PC-9 (cell line): ENCODE measurements at regions not wholly inside any gene's neighbourhood (a gene's known extent, or its start where the extent isn't known, plus 50 kb on each side); places are given as distances from the start of the nearest gene placed in this dataset.

Experiments
- EZH2 ChIP-seq: fragments of 200-600 bp; sonication (generic); IDR thresholded peaks from 2 replicates; pipeline ENCODE4 v1.8.0; 2017; ENCODE audit warnings: antibody characterized with exemption, low read depth
- TF ChIP-seq, protein P1 (sequence below): fragments of 200-600 bp; sonication (generic); conservative IDR thresholded peaks from 2 replicates; pipeline ENCODE4 v1.6.1; 2017; ENCODE audit warnings: mixed run types, antibody characterized with exemption, mild to moderate bottlenecking, moderate library complexity

DNA sequence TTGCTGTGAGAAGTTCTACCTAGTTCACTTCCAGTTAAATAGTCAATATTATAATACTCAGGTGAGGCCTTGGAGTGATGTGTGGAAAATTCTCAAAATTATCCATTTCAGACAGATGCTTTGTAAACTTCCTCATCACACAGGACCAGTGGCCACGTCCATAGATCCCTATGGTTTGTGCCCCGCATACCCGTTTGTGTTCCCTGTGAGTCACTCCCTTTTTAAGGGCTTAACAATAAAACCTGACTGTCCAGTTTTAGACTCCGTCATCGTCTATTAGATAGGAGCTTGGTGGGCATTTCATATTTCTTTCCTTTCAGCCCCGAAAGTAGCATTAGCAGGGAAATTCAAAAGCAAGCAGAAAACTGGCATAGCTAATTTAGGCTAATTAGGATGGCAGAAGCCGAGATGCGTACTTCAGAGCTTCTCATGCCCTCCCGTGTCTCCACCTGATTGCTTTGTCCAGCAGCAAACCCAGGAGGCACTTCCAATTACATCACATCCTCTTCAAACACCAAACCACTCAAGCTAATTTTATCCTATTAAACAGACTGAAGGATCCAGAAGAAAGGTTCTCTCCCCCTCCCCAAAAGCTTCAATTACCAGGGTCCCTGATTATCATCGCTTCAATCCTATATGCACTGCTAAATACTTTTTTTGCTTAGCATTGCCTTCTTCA is 186.6 kb upstream of the OTX2 start:
- TF ChIP-seq, protein P1, sequence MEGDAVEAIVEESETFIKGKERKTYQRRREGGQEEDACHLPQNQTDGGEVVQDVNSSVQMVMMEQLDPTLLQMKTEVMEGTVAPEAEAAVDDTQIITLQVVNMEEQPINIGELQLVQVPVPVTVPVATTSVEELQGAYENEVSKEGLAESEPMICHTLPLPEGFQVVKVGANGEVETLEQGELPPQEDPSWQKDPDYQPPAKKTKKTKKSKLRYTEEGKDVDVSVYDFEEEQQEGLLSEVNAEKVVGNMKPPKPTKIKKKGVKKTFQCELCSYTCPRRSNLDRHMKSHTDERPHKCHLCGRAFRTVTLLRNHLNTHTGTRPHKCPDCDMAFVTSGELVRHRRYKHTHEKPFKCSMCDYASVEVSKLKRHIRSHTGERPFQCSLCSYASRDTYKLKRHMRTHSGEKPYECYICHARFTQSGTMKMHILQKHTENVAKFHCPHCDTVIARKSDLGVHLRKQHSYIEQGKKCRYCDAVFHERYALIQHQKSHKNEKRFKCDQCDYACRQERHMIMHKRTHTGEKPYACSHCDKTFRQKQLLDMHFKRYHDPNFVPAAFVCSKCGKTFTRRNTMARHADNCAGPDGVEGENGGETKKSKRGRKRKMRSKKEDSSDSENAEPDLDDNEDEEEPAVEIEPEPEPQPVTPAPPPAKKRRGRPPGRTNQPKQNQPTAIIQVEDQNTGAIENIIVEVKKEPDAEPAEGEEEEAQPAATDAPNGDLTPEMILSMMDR, result no peak
- TF ChIP-seq EZH2, result no peak
